HCT116 (cell line): ENCODE measurements at regions not wholly inside any gene's neighbourhood (a gene's known extent, or its start where the extent isn't known, plus 50 kb on each side); places are given as distances from the start of the nearest gene placed in this dataset.

Experiments used
- ATAC-seq: fragments of 200-7000 bp; cut with Tn5 transposase; 2 replicates; pipeline ENCODE4 v1.9.1; 2020; ENCODE audit warnings: mild to moderate bottlenecking, moderate library complexity
- BruUV-seq: library from RNA; stranded (reverse); fragments of 400-500 nt; replicated peaks from 2 replicates; lab custom pipeline; 2021; lab: Mats Ljungman, UMichigan
- CTCF ChIA-PET: fragments of 300-600 bp; sonication (Branson Sonifier 250); formaldehyde crosslinking; loops from one replicate; lab custom pipeline; 2021; ENCODE audit warnings: antibody characterized with exemption; lab: Charles Lee
- POLR2A ChIA-PET: fragments of 300-600, 350-600 bp; sonication (Branson Sonifier 250); formaldehyde crosslinking; loops from one replicate; lab custom pipeline; 2021; ENCODE audit warnings: antibody characterized with exemption; lab: Charles Lee
- RAD21 ChIA-PET, 2 experiments: fragments of 300-600 bp; sonication (Branson Sonifier 250); formaldehyde crosslinking; loops; one replicate each; lab custom pipeline; 2023; ENCODE audit warnings: low total read pairs in 2 of 2; ENCODE audit not compliant: uncharacterized antibody in 2 of 2, unreplicated experiment in 2 of 2, low non-redundant PET in 1 of 2; lab: Charles Lee
- DNase-seq: peaks from one replicate; pipeline ENCODE4 v3.0.0-alpha.2; 2010; ENCODE audit warnings: low read depth, low spot score
- H2AFZ ChIP-seq: fragments of 200-600 bp; shearing (Covaris generic), sonication (generic); 2 replicates; pipeline ENCODE4 v1.6.1; 2017; ENCODE audit warnings: low read depth, mixed run types, mixed read lengths, antibody characterized with exemption, low read length; ENCODE audit not compliant: poor library complexity, severe bottlenecking
- H3K27ac ChIP-seq: 2 replicates; pipeline ENCODE4 v1.5.1; 2012; ENCODE audit warnings: low read depth, low read length
- H3K27me3 ChIP-seq: fragments of 200-600 bp; sonication (generic); 2 replicates; pipeline ENCODE4 v1.6.1; 2016; ENCODE audit warnings: mixed run types, low read length, mixed read lengths; ENCODE audit not compliant: insufficient read depth
- H3K36me3 ChIP-seq, 2 experiments: fragments of 200-500 bp in 1 of 2; fragments of 200-600 bp in 1 of 2; sonication (Bioruptor generic) in 1 of 2; sonication (generic) in 1 of 2; 2 replicates each; pipeline versions ENCODE4 v1.5.1 to v1.6.1; 2014 to 2016; ENCODE audit warnings: low read length in 2 of 2, inconsistent platforms in 1 of 2, mixed read lengths in 1 of 2, mixed run types in 1 of 2; ENCODE audit not compliant: insufficient read depth in 2 of 2, control insufficient read depth in 1 of 2
- H3K4me1 ChIP-seq, 2 experiments: fragments of 200-600 bp in 1 of 2; sonication (generic) in 1 of 2; 2 replicates each; pipeline versions ENCODE4 v1.5.1 to v1.6.1; 2012 to 2017; ENCODE audit warnings: low read length in 2 of 2, inconsistent platforms in 1 of 2, mild to moderate bottlenecking in 1 of 2, mixed read lengths in 1 of 2, mixed run types in 1 of 2, moderate library complexity in 1 of 2; ENCODE audit not compliant: insufficient read depth in 2 of 2, control insufficient read depth in 1 of 2
- H3K4me2 ChIP-seq: fragments of 200-600 bp; sonication (generic); 2 replicates; pipeline ENCODE4 v1.6.1; 2017; ENCODE audit warnings: mixed run types, low read length, mixed read lengths
- H3K4me3 ChIP-seq, 2 experiments: fragments of 200-600 bp in 1 of 2; sonication (generic) in 1 of 2; replicated peaks in 1 of 2; 2 replicates each; pipeline ENCODE4 v1.5.1; 2011 to 2016; ENCODE audit warnings: low read length in 2 of 2, control low read depth in 1 of 2, low read depth in 1 of 2, mild to moderate bottlenecking in 1 of 2, mixed read lengths in 1 of 2, mixed run types in 1 of 2
- H3K79me2 ChIP-seq: fragments of 200-600 bp; sonication (generic); 2 replicates; pipeline ENCODE4 v1.6.1; 2017; ENCODE audit warnings: mild to moderate bottlenecking, mixed run types, low read length, moderate library complexity, mixed read lengths; ENCODE audit not compliant: insufficient read depth
- H3K9ac ChIP-seq: fragments of 200-600 bp; sonication (generic); 2 replicates; pipeline ENCODE4 v1.6.1; 2016; ENCODE audit warnings: low read length, mixed read lengths
- H3K9me2 ChIP-seq: fragments of 200-600 bp; sonication (generic), shearing (Covaris generic); 2 replicates; pipeline ENCODE4 v1.6.1; 2017; ENCODE audit warnings: mixed run types, mild to moderate bottlenecking, moderate library complexity; ENCODE audit not compliant: insufficient read depth
- H3K9me3 ChIP-seq, 2 experiments: fragments of 200-500 bp in 1 of 2; fragments of 200-600 bp in 1 of 2; sonication (Bioruptor generic) in 1 of 2; sonication (generic) in 1 of 2; 2 replicates each; pipeline ENCODE4 v1.6.1; 2014 to 2017; ENCODE audit warnings: low read length in 2 of 2, mixed read lengths in 2 of 2, inconsistent platforms in 1 of 2, low read depth in 1 of 2, mild to moderate bottlenecking in 1 of 2, mixed run types in 1 of 2, moderate library complexity in 1 of 2; ENCODE audit not compliant: control insufficient read depth in 1 of 2, insufficient read depth in 1 of 2
- H4K20me1 ChIP-seq: fragments of 200-600 bp; sonication (generic), shearing (Covaris generic); 2 replicates; pipeline ENCODE4 v1.6.1; 2017; ENCODE audit warnings: mixed run types, mild to moderate bottlenecking, moderate library complexity; ENCODE audit not compliant: insufficient read depth
- JUND ChIP-seq: IDR thresholded peaks from 2 replicates; pipeline ENCODE4 v1.6.1; 2012
- RAD21 ChIP-seq: IDR thresholded peaks from 2 replicates; pipeline ENCODE4 v1.6.1; 2012; ENCODE audit warnings: low read depth, mild to moderate bottlenecking
- ZNF274 ChIP-seq: fragments of 200-500 bp; sonication (Bioruptor generic); IDR thresholded peaks from 2 replicates; pipeline ENCODE4 v1.6.1; 2014; ENCODE audit warnings: mild to moderate bottlenecking, low read depth, low read length, inconsistent platforms
- intact Hi-C: fragments of 100-400 bp; cut with micrococcal nuclease; formaldehyde crosslinking; loops from 2 replicates; pipeline ENCODE4 v1.10.0; 2022
- TF ChIP-seq, protein P1 (sequence below), 3 experiments: fragments of 200-600 bp in 1 of 3; sonication (generic) in 1 of 3; IDR thresholded peaks in 2 of 3; conservative IDR thresholded peaks in 1 of 3; 2 replicates each; pipeline ENCODE4 v1.5.1; 2012 to 2017; ENCODE audit warnings: low read depth in 2 of 3, low read length in 2 of 3, antibody characterized with exemption in 1 of 3, borderline replicate concordance in 1 of 3, control low read depth in 1 of 3, mild to moderate bottlenecking in 1 of 3, mixed read lengths in 1 of 3, mixed run types in 1 of 3, moderate library complexity in 1 of 3; ENCODE audit not compliant: insufficient read depth in 1 of 3

DNA sequence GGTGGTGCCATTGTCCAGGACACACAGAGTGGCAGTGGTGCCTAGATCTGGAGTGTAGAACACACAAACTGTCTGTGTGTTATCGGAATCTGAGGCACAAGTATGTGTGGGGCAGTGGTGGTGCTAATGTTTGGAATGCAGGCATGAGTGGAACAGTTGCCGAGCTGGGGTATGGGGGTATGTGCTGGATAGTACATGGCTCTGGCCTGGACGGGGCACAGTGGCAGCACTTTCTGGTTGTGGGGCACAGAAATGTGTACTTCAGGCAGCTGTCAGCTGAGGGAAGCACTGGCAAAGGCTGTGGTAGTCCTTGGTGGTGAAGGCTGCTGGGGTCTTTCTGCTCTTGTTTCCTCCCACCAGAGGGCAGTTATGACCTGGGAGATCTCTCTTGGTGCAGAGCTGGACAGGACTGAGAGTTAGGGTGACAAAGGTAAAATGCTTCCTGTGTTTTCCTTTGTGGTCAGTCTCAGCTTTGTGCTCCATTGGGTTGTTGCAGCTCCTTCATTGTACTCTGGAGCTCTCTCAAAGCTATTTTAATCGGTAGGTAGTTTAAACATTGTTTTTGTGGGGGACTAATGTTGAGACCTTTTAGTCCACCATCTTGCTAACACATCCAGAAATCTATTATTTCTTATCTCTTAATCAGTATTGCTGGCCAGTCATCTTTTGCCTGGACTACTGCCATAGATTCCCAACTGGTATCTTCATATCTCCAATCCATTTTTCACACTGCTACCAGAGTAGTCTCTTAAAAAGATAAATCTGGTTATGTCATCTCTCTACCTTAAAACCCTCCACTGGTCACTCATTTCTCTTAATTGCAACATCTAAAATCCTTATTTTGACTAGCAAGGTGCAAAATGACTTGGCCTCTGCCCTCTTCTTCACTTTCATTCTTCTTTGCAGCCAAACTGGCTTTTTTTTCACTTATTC is 83.9 kb upstream of the NBPF4 start:
- RAD21 ChIA-PET: interaction anchor here in 1 of 2 experiments (1.1 kb wide), 1 partner anchor 546 kb away, joined by 3 read pairs; no protein-coding TSS in a partner anchor
- POLR2A ChIA-PET: no interaction called here
- TF ChIP-seq, protein P1, sequence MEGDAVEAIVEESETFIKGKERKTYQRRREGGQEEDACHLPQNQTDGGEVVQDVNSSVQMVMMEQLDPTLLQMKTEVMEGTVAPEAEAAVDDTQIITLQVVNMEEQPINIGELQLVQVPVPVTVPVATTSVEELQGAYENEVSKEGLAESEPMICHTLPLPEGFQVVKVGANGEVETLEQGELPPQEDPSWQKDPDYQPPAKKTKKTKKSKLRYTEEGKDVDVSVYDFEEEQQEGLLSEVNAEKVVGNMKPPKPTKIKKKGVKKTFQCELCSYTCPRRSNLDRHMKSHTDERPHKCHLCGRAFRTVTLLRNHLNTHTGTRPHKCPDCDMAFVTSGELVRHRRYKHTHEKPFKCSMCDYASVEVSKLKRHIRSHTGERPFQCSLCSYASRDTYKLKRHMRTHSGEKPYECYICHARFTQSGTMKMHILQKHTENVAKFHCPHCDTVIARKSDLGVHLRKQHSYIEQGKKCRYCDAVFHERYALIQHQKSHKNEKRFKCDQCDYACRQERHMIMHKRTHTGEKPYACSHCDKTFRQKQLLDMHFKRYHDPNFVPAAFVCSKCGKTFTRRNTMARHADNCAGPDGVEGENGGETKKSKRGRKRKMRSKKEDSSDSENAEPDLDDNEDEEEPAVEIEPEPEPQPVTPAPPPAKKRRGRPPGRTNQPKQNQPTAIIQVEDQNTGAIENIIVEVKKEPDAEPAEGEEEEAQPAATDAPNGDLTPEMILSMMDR (IDR thresholded peaks at IDR 0.05 in 2 of 3, conservative IDR thresholded peaks at IDR 0.05 in 1 of 3; ENCODE audit: borderline replicate concordance in 1 of 3, insufficient read depth in 1 of 3, low read depth in 2 of 3, low read length in 2 of 3): peak; percentile 38 to 46 (median 42); a peak in 4 of 6 replicates
- TF ChIP-seq RAD21 (peak; percentile 60), JUND (no peak), ZNF274 (no peak)
- no peak overlapping the region for H3K27ac ChIP-seq
- H3K4me2 ChIP-seq: no peak overlapping the region
- no peak overlapping the region for H3K9ac ChIP-seq
- no peaks in the 10 kb centered on the region for H3K27me3 ChIP-seq
- H3K4me1 ChIP-seq: no peaks in the 10 kb centered on the region
- no peaks in the 10 kb centered on the region for H4K20me1 ChIP-seq
- no peak overlapping the region for H2AFZ ChIP-seq
- BruUV-seq: no TSS peak
- H3K4me3 ChIP-seq: no peak overlapping the region
- H3K79me2 ChIP-seq: no peaks in the 10 kb centered on the region
- H3K36me3 ChIP-seq: no peaks in the 10 kb centered on the region
- intact Hi-C loops: no loop called here
- CTCF ChIA-PET: interaction anchor here (0.8 to 1.2 kb wide), 4 partner anchors 127 to 546 kb away, joined by 3 to 6 read pairs (median 4); no protein-coding TSS in a partner anchor
- no peaks in the 10 kb centered on the region for H3K9me3 ChIP-seq
- H3K9me2 ChIP-seq: no peaks in the 10 kb centered on the region
- ATAC-seq (peak; percentile 81), DNase-seq (peak; percentile 13)
